Nucleus accumbens (tissue), 56 donors: ENCODE measurements at regions not wholly inside any gene's neighbourhood (a gene's known extent, or its start where the extent isn't known, plus 50 kb on each side); places are given as distances from the start of the nearest gene placed in this dataset.
"Not testable (repeated sequence)": the region's sequence is repeated elsewhere in the genome, so short reads cannot be mapped to it uniquely, and the experiment has no call there.

ENCODE experiments used
- DNase-seq, 56 donors: peaks; one replicate each; lab custom pipeline; 2025; lab: John Stamatoyannopoulos, UW

- no peak for DNase-seq
Observed at GRCh38 chr2:7611750-7612149, 694.5 kb downstream of the RNF144A start.

GRCh38 chr2:7612969-7613368 is 695.8 kb downstream of the RNF144A start:
- DNase-seq = no peak

- DNase-seq = no peak
Observed at GRCh38 chr2:7613831-7614230, 696.6 kb downstream of the RNF144A start.

- DNase-seq = no peak
Observed at GRCh38 chr2:7618031-7618430, 700.8 kb downstream of the RNF144A start.

GRCh38 chr2:7619203-7619970 is 702.2 kb downstream of the RNF144A start:
- no peak for DNase-seq

GRCh38 chr2:7620255-7620654 is 703.0 kb downstream of the RNF144A start:
- no peak for DNase-seq

- no peak for DNase-seq
Observed at GRCh38 chr2:7621018-7621814, 704.0 kb downstream of the RNF144A start.

- no peak for DNase-seq
Observed at GRCh38 chr2:7625392-7626138, 708.4 kb downstream of the RNF144A start.

- no peak for DNase-seq
Observed at GRCh38 chr2:7626139-7626537, 708.9 kb downstream of the RNF144A start.

- DNase-seq = peak in 24 of 56 donors; percentile 0 to 77 (median 14)
Observed at GRCh38 chr2:7627583-7627982, 710.4 kb downstream of the RNF144A start.

GRCh38 chr2:7632420-7632819 is 715.2 kb downstream of the RNF144A start:
- DNase-seq = no peak

GRCh38 chr2:7633566-7634153 is 716.4 kb downstream of the RNF144A start:
- no peak for DNase-seq

- DNase-seq = no peak
Observed at GRCh38 chr2:7634409-7634808, 717.2 kb downstream of the RNF144A start.

GRCh38 chr2:7639476-7639875 is 722.3 kb downstream of the RNF144A start:
- no peak for DNase-seq

- not testable (repeated sequence) for DNase-seq
Observed at GRCh38 chr2:7641272-7641671, 724.1 kb downstream of the RNF144A start.

- DNase-seq = no peak
Observed at GRCh38 chr2:7646024-7646423, 728.8 kb downstream of the RNF144A start.

- no peak for DNase-seq
Observed at GRCh38 chr2:7646661-7647060, 729.4 kb downstream of the RNF144A start.

- DNase-seq = no peak
Observed at GRCh38 chr2:7648221-7648795, 731.1 kb downstream of the RNF144A start.

GRCh38 chr2:7649461-7650228 is 732.4 kb downstream of the RNF144A start:
- no peak for DNase-seq

GRCh38 chr2:7653617-7654016 is 736.4 kb downstream of the RNF144A start:
- DNase-seq = no peak
